Endothelial cell (in vitro differentiated cells): ENCODE measurements at regions not wholly inside any gene's neighbourhood (a gene's known extent, or its start where the extent isn't known, plus 50 kb on each side); places are given as distances from the start of the nearest gene placed in this dataset.
"Not testable (repeated sequence)": the region's sequence is repeated elsewhere in the genome, so short reads cannot be mapped to it uniquely, and the experiment has no call there.

Source experiments
- DNase-seq: peaks from one replicate; pipeline ENCODE4 v3.0.0; 2021; ENCODE audit warnings: low spot score
- H3K27ac Mint-ChIP-seq: one replicate; pipeline ENCODE4 v1.8.0; 2021; ENCODE audit warnings: mixed read lengths, inconsistent platforms; ENCODE audit not compliant: unreplicated experiment
- H3K27me3 Mint-ChIP-seq: one replicate; pipeline ENCODE4 v1.8.0; 2021; ENCODE audit warnings: mild to moderate bottlenecking, moderate library complexity, mixed read lengths, inconsistent platforms; ENCODE audit not compliant: unreplicated experiment
- H3K36me3 Mint-ChIP-seq: one replicate; pipeline ENCODE4 v1.8.0; 2021; ENCODE audit warnings: mild to moderate bottlenecking, low read depth, mixed read lengths, inconsistent platforms; ENCODE audit not compliant: unreplicated experiment
- H3K4me1 Mint-ChIP-seq: one replicate; pipeline ENCODE4 v1.8.0; 2021; ENCODE audit warnings: mild to moderate bottlenecking, mixed read lengths, inconsistent platforms; ENCODE audit not compliant: unreplicated experiment
- H3K4me3 Mint-ChIP-seq: one replicate; pipeline ENCODE4 v1.8.0; 2021; ENCODE audit warnings: mild to moderate bottlenecking, mixed read lengths, inconsistent platforms; ENCODE audit not compliant: unreplicated experiment
- H3K9me3 Mint-ChIP-seq: one replicate; pipeline ENCODE4 v1.8.0; 2021; ENCODE audit warnings: mixed read lengths, inconsistent platforms; ENCODE audit not compliant: unreplicated experiment
- CTCF ChIP-seq: fragments of 200-600 bp; sonication (generic); IDR thresholded peaks from one replicate; pipeline ENCODE4 v1.5.0; 2021; ENCODE audit warnings: antibody characterized with exemption; ENCODE audit not compliant: unreplicated experiment

GRCh38 chr2:194549387-194549786 lies 1107.6 kb upstream of the SLC39A10 start:
- no peak overlapping the region for H3K4me3 Mint-ChIP-seq
- H3K36me3 Mint-ChIP-seq = no peaks in the 10 kb centered on the region
- no peak overlapping the region for H3K27ac Mint-ChIP-seq
- no peak for DNase-seq
- H3K4me1 Mint-ChIP-seq = no peaks in the 10 kb centered on the region
- no peak for TF ChIP-seq CTCF
- no peaks in the 10 kb centered on the region for H3K9me3 Mint-ChIP-seq
- H3K27me3 Mint-ChIP-seq = no peaks in the 10 kb centered on the region

- no peak overlapping the region for H3K27ac Mint-ChIP-seq
- no peaks in the 10 kb centered on the region for H3K9me3 Mint-ChIP-seq
Measured at GRCh38 chr2:194545978-194546377, 1111.0 kb upstream of the SLC39A10 start.

GRCh38 chr2:194539425-194539824 lies 1117.6 kb upstream of the SLC39A10 start:
- H3K27ac Mint-ChIP-seq = peak overlapping the region; percentile 13
- no peaks in the 10 kb centered on the region for H3K36me3 Mint-ChIP-seq
- no peak overlapping the region for H3K4me3 Mint-ChIP-seq
- DNase-seq = no peak
- no peaks in the 10 kb centered on the region for H3K27me3 Mint-ChIP-seq
- no peaks in the 10 kb centered on the region for H3K9me3 Mint-ChIP-seq
- peaks cover 4% of the 10 kb centered on the region for H3K4me1 Mint-ChIP-seq
- no peak for TF ChIP-seq CTCF

More at GRCh38 chr2:194545978-194546377, 1111.0 kb upstream of the SLC39A10 start:
- DNase-seq = no peak
- H3K36me3 Mint-ChIP-seq = no peaks in the 10 kb centered on the region
- H3K27me3 Mint-ChIP-seq = no peaks in the 10 kb centered on the region
- H3K4me3 Mint-ChIP-seq = no peak overlapping the region
- no peaks in the 10 kb centered on the region for H3K4me1 Mint-ChIP-seq
- no peak for TF ChIP-seq CTCF

- Mint-ChIP-seq H3K9me3 (no peaks in the 10 kb centered on the region), H3K36me3 (no peaks in the 10 kb centered on the region), H3K27me3 (no peaks in the 10 kb centered on the region), H3K4me3 (no peak overlapping the region), H3K27ac (no peak overlapping the region), H3K4me1 (no peaks in the 10 kb centered on the region)
- no peak for TF ChIP-seq CTCF
- no peak for DNase-seq
Measured at GRCh38 chr2:194526121-194526520, 1130.9 kb upstream of the SLC39A10 start.

- H3K4me3 Mint-ChIP-seq = no peak overlapping the region
Measured at GRCh38 chr2:194514281-194514680, 1142.7 kb upstream of the SLC39A10 start.

GRCh38 chr2:194511070-194511469 lies 1146.0 kb upstream of the SLC39A10 start:
- not testable (repeated sequence) for H3K36me3 Mint-ChIP-seq, DNase-seq, H3K27me3 Mint-ChIP-seq, H3K27ac Mint-ChIP-seq, H3K4me3 Mint-ChIP-seq, H3K4me1 Mint-ChIP-seq, H3K9me3 Mint-ChIP-seq

More at GRCh38 chr2:194514281-194514680, 1142.7 kb upstream of the SLC39A10 start:
- Mint-ChIP-seq H3K27ac (no peak overlapping the region), H3K27me3 (no peaks in the 10 kb centered on the region), H3K4me1 (no peaks in the 10 kb centered on the region), H3K9me3 (no peaks in the 10 kb centered on the region), H3K36me3 (no peaks in the 10 kb centered on the region)
- no peak for TF ChIP-seq CTCF
- no peak for DNase-seq

- not testable (repeated sequence) for H3K27me3 Mint-ChIP-seq, H3K36me3 Mint-ChIP-seq, H3K4me1 Mint-ChIP-seq, H3K27ac Mint-ChIP-seq, H3K4me3 Mint-ChIP-seq, H3K9me3 Mint-ChIP-seq, DNase-seq
Measured at GRCh38 chr2:194504876-194505275, 1152.2 kb upstream of the SLC39A10 start.
